Activated naive CD4-positive, alpha-beta T cell treated with anti-CD3 and anti-CD28 coated beads, Interleukin-2, amount 50 U/mL, for 72 hours (primary cell): ENCODE measurements at regions not wholly inside any gene's neighbourhood (a gene's known extent, or its start where the extent isn't known, plus 50 kb on each side); places are given as distances from the start of the nearest gene placed in this dataset.

Source experiments
- ATAC-seq, 2 donors: fragments of 150-1000 bp; cut with Tn5 transposase; 2 replicates each; pipeline ENCODE4 v1.10.0; 2021; ENCODE audit warnings: mild to moderate bottlenecking in 2 of 2, moderate library complexity in 2 of 2
- DNase-seq, 2 donors: peaks; one replicate each; pipeline ENCODE4 v3.0.0; 2021 to 2022; ENCODE audit warnings: low spot score in 2 of 2
- H3K27ac Mint-ChIP-seq, 2 donors: one replicate each; pipeline ENCODE4 v1.8.0; 2022; ENCODE audit warnings: mild to moderate bottlenecking in 2 of 2, mixed read lengths in 2 of 2
- H3K36me3 Mint-ChIP-seq, 2 donors: one replicate each; pipeline ENCODE4 v1.8.0; 2022; ENCODE audit warnings: mixed read lengths in 2 of 2
- H3K9me3 Mint-ChIP-seq, 2 donors: one replicate each; pipeline ENCODE4 v1.8.0; 2022; ENCODE audit warnings: mixed read lengths in 2 of 2

DNA sequence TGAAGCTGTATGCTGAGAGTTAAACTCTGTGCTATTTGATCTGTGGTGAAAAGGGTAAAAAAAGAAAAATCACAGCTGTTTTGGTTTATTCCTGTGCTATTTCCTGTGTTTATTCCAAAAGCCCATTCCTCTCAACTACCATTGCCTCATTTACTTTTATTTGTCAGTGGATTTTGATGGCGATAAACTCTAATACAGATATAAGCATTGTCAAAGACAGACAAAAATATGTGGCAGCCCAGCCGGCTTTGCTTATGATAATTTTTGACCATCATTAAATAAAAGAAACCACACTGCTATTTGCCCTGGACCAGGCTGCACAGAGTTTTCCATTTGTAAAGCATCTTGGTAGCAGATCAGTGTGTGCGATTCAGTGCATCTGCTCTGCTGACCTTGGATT is 473.6 kb upstream of the ASIC2 start:
- ATAC-seq (no peak), DNase-seq (no peak)
- Mint-ChIP-seq H3K36me3 (no peaks in the 10 kb centered on the region), H3K9me3 (no peaks in the 10 kb centered on the region), H3K27ac (no peak overlapping the region)

DNA sequence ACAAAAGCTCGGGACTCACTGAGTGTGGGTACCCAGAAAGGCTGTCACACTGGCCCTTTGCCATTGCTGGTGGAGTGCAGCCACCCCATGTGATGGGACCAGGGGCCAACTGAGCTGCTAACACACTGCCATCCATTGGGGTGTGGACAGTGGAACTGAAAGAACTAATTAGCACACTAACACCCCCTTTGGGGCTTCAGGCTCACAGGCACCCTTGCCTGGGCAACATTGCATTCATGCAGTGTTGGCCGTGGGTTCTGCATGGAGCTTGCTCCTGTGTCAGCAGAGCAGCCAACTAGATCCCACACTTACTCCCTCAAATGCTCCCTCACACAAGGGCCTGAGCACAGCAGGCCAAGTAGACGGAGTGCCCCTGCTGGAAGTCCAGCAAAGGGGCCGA is 476.0 kb upstream of the ASIC2 start:
- Mint-ChIP-seq H3K36me3 (no peaks in the 10 kb centered on the region), H3K27ac (no peak overlapping the region), H3K9me3 (no peaks in the 10 kb centered on the region)
- no peak for DNase-seq
- no peak for ATAC-seq

DNA sequence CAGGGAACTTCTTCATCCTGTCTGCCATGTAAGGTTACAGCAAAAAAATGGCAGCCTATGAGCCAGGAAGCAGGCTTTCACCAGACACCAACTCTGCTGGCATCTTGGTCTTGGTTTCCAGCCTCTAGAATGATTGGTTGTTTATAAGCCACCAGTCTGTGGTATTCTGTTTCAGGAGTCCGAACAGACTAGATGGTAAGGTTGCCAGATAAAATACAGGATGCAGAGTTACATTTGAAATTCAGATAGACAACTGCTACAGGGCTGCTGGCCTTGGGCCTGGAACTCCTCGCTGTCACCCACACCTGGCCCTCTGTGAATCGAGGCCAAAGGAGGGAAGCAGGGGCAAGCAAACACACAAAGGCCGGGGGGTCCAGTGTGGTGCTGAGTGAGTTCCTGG is 478.8 kb upstream of the CCL2 start:
- Mint-ChIP-seq H3K27ac (no peak overlapping the region), H3K36me3 (no peaks in the 10 kb centered on the region), H3K9me3 (peaks cover 0 to 3% of the 10 kb centered on the region in 2 donors)
- ATAC-seq = no peak
- DNase-seq = no peak

DNA sequence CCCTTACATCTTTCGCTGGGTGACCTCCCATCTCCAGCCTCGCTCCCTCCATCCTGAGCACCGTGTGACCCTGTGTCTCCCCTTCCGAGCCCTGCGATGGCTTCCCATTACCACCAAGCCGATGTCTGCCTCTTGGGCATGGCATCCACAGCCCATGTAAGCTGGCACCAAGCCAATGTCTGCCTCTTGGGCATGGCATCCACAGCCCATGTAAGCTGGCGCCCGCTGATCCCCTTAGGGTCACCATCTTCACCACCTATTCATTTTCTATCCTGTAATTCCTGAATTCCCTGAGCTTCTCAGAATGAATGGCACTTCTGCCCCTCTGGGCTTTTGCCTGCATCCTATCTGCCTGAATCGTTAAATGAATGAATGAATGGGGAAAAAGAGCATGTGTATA is 478.2 kb upstream of the CCL2 start:
- H3K27ac Mint-ChIP-seq = no peak overlapping the region
- no peak for ATAC-seq
- DNase-seq = no peak
- H3K36me3 Mint-ChIP-seq = no peaks in the 10 kb centered on the region
- H3K9me3 Mint-ChIP-seq = peaks cover 0 to 3% of the 10 kb centered on the region in 2 donors

DNA sequence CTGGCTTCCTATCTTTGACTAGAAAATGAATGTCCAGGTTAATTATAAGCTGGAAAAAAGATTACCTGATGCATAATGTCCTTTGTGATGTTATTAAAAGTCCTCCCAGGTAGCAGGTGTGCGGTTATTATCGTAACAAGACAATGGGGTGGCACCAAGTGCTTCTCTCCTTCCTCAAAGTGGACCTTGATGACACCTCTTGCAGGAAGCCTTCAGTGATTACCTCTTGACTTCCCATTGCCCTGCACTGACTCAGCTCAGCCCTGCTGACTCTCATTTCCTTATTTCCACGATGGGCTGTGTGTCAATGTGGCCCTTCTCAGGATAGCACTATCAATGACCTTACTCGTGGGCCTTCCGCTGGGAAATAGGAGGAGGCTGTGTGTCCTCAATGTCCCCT is 477.4 kb upstream of the CCL2 start:
- DNase-seq (no peak), ATAC-seq (no peak)
- Mint-ChIP-seq H3K36me3 (no peaks in the 10 kb centered on the region), H3K27ac (no peak overlapping the region), H3K9me3 (peaks cover 0 to 3% of the 10 kb centered on the region in 2 donors)

DNA sequence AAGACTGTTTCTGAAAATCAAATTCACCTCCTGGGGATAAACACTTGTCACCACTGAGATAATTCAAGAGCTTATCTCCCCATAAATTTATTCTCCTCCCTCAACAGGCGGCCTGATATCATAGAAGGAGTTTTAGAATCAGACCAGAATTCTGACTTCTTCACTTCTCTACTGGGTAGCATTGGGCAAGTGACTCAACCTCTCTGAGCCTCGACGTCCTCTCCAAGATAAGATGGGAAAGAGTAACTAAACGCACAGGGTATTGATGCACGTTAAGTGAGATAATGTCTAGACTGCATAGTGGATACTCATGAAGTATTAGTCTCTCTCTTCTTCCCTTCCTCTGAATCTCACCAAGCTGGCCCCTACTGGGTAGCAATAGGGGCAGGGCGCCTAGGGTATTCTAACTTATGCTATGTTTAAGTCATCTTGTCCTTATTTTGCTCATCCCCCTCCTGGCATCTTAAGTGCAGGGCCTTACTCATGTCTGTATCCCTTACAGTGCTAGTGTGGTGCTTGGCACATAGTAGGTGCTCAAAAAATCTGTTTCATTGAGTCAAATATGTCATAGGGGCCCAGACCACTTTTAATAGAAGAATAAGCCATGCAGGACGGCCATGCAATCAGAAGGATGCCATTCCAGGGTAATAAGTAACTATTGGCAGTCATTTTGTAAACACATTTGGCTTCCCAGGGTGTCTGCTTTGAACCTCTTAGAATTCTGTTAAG is 476.4 kb upstream of the CCL2 start:
- H3K36me3 Mint-ChIP-seq = no peaks in the 10 kb centered on the region
- DNase-seq (no peak), ATAC-seq (no peak)
- no peak overlapping the region for H3K27ac Mint-ChIP-seq
- peaks cover 0 to 3% of the 10 kb centered on the region in 2 donors for H3K9me3 Mint-ChIP-seq

DNA sequence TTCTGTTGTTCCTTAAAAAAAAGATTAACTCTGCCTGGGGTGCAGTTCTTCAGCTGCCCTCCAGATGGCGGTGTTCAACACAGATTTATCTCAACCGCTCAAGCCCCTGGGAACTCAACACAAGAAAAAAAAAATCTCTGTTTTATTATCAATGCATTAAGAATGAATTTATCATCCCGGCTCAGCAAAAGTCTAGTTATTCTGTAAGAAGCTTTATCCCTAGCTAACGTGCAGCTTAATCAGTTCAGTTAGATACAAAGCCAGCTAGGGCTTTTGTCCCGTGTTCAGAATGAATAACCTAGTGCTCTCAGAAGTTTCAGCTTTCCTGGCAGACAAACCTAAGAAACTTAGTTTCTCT is 475.9 kb upstream of the CCL2 start:
- H3K36me3 Mint-ChIP-seq = no peaks in the 10 kb centered on the region
- DNase-seq = peak in 1 of 2 donors; percentile 33
- no peak overlapping the region for H3K27ac Mint-ChIP-seq
- H3K9me3 Mint-ChIP-seq = peaks cover 0 to 2% of the 10 kb centered on the region in 2 donors
- no peak for ATAC-seq

DNA sequence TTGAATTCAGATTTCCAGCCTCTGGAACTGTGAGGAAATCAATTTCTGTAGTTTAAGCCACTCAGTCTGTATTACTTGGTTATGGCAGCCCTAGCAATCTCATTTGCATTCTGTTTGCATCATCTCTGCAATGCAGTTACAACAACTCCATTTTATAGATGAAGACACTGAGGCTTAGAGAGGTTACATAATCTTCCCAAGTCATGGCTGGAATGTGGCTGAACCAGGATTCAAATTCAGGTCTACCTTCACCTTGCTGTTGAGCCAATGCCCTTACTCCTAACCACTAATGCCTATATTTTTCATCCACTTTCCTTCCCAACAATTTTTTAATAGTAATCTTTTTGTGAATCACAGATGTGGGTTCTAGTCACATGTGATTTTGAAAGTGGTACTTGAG is 469.8 kb upstream of the CCL2 start:
- H3K9me3 Mint-ChIP-seq = no peaks in the 10 kb centered on the region
- no peak overlapping the region for H3K27ac Mint-ChIP-seq
- ATAC-seq (no peak), DNase-seq (no peak)
- H3K36me3 Mint-ChIP-seq = no peaks in the 10 kb centered on the region

DNA sequence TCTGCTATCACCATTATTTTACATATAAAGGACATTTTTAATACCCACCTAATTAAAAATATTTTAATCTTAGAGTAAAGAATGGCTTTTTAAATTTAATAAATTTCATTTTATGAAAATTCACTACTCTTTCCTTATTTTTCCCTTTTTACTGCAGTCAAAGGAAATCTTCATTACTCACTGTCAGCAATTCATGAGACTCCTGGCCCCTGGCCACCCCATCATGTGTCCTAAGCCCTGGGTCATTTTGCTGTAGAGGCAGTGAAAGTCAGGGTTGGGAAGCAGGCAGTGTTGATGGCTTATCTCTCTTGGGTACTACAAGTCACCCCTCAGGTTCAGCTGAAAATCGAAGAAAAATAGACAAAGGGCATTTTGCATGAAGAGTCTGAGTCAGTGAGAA is 468.6 kb upstream of the CCL2 start:
- H3K36me3 Mint-ChIP-seq = no peaks in the 10 kb centered on the region
- DNase-seq (no peak), ATAC-seq (no peak)
- H3K27ac Mint-ChIP-seq = no peak overlapping the region
- no peaks in the 10 kb centered on the region for H3K9me3 Mint-ChIP-seq

DNA sequence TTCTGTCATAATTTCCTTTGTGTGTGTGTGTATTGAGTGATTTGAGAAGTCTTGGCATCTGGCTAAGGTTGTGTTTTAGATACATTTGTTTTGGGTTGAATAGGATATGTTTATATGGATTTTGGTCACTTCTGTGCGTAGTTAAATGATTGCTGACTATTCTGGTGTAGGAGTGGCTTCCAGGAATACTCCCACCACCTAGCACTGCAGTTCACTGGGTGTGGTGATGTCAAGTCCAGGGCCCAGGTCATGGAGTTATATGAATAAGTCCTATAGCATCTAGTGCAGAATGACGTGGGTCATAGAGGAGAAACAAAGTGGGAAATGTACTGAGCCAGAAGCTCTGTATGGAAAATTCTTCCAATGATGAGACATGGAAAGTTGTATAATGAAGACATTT is 465.4 kb upstream of the CCL2 start:
- DNase-seq (no peak), ATAC-seq (no peak)
- H3K36me3 Mint-ChIP-seq = no peaks in the 10 kb centered on the region
- no peaks in the 10 kb centered on the region for H3K9me3 Mint-ChIP-seq
- H3K27ac Mint-ChIP-seq = no peak overlapping the region

DNA sequence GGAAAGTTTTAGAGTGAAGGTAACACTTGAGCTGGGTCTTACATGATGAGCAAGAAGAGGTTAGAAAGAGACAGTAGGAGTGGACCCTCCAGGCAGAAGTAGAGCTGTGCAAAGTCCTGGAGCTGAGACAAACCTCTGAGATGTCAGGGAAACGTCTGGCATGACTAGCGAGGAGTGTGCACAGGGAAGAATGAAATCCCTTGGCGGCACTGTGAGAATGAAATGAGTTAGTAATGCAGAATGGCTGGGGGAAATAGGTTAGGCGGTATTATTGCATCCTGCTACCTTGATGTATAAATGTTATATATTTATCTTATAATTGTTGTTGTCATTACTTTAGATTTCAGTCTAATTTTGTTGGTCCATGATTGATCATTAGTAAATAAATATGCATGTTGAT is 457.9 kb upstream of the CCL2 start:
- Mint-ChIP-seq H3K36me3 (no peaks in the 10 kb centered on the region), H3K27ac (no peak overlapping the region), H3K9me3 (peaks cover 0 to 3% of the 10 kb centered on the region in 2 donors)
- no peak for DNase-seq
- ATAC-seq = no peak

DNA sequence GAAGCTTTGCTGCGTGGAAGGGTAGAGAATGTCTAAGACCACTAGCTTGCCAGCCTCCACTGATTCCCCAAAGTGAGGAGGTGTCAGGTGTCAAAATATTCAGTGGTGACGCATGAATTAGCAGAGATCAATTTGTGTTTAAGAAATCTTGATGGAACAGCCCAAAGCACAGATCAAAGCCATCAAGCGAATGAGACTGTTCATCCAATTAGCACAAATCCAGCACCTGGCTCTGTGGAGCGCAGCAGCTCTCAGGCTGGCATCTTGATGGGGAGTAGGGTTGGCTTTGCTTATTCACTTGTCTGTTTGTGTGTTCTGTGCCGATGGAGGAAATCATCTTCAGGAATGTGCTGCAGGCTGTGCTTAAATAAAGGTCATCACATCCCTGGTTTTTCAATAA is 456.8 kb upstream of the CCL2 start:
- ATAC-seq (no peak), DNase-seq (no peak)
- H3K36me3 Mint-ChIP-seq = no peaks in the 10 kb centered on the region
- H3K9me3 Mint-ChIP-seq = peaks cover 0 to 3% of the 10 kb centered on the region in 2 donors
- no peak overlapping the region for H3K27ac Mint-ChIP-seq

DNA sequence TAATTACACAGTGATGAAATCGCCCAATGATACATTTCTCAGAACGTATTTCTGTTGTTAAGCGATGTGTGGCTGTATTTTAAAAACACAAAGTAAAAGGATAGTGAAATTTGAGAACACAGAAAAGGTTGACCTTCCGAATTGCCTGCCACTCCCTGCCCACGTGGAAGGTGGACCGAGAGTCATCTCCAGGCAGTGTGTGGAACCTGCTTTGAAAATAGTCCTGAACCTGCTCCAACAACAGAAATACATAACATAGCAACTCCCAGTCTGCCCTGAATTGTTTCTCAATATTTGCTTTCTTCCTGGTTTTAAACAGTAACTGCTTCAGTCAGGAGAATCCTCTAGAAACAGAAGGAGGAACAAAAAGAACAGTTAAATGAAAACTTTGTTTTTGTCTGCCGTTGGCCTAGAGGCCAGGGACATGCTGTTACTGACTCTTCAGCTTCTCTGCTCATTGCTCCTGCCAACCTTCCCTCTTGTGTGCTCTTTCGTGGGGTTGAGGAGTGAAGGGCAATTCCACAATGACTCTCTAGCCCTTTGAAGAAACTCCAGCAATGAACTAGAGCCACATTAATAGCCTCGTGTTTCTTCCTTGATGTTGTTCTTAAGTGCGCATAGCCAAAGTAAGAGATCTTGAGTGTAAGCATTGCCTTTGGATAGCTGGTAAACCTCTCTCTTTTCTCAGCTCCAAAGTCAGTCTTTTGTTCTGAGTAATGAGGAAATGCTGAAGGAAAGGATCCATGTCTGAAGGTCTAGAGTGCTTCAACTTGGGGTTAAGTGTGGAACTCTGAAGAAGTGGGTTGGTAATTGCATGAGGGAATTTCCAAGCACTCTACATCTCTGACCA is 452.5 kb upstream of the CCL2 start:
- H3K36me3 Mint-ChIP-seq = no peaks in the 10 kb centered on the region
- ATAC-seq = no peak
- H3K9me3 Mint-ChIP-seq = peaks cover 0 to 5% of the 10 kb centered on the region in 2 donors
- no peak for DNase-seq
- H3K27ac Mint-ChIP-seq = no peak overlapping the region

DNA sequence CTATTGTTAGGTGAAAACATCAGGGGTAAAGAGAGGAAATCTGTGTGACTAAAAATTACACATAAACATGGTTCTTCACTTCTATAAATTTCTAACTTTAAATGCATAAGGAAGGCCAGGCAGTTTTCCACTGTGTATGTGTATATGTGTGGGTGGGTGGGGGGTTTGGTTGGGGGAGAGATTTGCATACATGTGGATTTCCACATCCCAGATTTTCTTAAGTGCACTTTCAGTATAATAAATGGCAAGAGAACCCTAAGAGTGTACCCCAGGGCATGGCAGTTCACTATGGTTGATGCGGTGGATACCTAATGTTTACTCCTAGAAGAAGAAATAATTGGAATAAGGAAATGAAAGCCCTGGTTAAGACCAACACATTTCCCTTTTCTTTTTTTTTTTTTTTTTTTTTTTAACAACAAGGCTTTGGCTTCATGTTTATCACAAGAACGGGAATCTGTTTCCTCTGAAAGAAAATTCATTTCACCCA is 451.8 kb upstream of the CCL2 start:
- Mint-ChIP-seq H3K36me3 (no peaks in the 10 kb centered on the region), H3K9me3 (peaks cover 0 to 5% of the 10 kb centered on the region in 2 donors), H3K27ac (no peak overlapping the region)
- ATAC-seq = no peak
- DNase-seq = no peak

DNA sequence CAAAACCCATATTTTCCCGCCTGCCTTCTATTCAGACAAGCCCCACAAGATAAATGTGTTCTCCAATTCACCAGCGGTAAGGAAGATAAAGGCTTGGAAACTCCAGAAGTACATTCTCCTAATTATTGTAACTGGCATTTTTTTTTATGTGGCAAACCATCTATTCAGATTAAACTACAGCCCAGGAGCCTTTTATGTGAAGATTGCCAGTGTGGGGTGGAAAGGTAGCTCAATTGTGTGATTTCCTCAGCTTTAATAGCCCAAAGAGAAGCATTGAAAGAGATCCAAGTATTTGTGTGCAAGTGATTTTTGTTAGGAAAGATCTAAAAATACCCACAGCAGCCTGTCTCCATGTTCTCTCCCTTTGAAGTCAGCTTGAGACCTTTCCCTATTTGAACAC is 451.4 kb upstream of the CCL2 start:
- ATAC-seq (no peak), DNase-seq (no peak)
- no peaks in the 10 kb centered on the region for H3K36me3 Mint-ChIP-seq
- H3K9me3 Mint-ChIP-seq = peaks cover 0 to 5% of the 10 kb centered on the region in 2 donors
- no peak overlapping the region for H3K27ac Mint-ChIP-seq

DNA sequence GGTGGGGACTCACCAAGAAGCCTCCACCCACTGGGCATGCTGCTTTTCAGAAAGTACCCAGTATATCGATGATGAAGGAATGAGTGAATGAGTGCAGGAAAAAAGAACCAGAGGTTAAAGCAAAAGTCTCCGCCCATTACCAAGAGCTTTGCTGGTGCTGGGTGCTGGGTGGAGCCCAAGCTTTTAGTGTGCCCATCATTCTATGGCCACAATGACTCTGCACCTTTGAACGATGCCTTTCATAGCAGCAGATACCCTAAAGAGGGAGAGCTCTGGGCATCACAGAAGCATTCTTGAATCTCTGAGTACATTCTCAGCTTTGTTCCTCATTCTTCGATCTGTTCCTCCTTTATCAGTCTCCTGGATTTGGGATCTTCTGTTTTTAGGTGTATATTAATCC is 450.7 kb upstream of the CCL2 start:
- DNase-seq = no peak
- no peak overlapping the region for H3K27ac Mint-ChIP-seq
- no peaks in the 10 kb centered on the region for H3K36me3 Mint-ChIP-seq
- H3K9me3 Mint-ChIP-seq = peaks cover 0 to 5% of the 10 kb centered on the region in 2 donors
- ATAC-seq = no peak

DNA sequence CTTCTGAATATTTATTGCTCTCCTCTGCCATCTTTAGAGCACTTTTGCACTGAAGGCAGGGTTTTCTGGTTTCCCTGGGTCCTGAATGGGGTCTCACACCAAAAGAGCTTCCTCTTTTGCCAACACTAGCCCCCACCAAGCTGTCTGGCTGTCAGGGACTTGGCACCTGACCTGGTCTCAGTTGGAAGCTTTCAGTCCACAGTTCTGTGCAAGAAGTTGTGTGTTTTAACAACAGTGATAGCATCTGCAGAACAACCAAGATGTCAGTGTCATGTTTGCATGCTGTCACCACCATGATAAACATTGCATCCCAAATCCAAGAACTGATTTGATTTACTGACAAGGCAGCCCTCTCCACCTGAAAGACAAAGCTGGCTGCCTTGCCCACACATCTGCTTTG is 448.5 kb upstream of the CCL2 start:
- no peak for ATAC-seq

DNA sequence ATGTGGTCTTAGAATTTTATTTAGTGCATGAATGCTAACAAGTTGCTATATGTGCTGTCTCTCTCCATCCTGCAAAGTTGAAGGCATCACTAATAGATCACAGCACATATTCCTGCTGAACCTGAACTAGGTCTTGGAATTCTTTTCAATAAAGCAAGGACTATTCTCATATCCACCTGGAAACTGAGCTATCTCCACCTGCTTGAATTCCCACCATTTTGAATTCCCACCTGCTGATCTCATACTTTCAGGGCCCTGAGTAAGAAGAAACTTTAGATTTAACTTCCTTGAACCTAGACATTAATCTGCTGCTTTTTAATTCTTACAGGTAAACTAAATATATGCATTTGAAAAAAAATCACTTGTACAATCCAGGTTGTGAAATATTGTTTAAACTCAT is 445.3 kb upstream of the CCL2 start:
- H3K36me3 Mint-ChIP-seq = no peaks in the 10 kb centered on the region
- peaks cover 0 to 4% of the 10 kb centered on the region in 2 donors for H3K9me3 Mint-ChIP-seq
- ATAC-seq (no peak), DNase-seq (no peak)
- no peak overlapping the region for H3K27ac Mint-ChIP-seq

More for the DNA sequence above, 448.5 kb upstream of the CCL2 start:
- no peaks in the 10 kb centered on the region for H3K36me3 Mint-ChIP-seq
- H3K27ac Mint-ChIP-seq = no peak overlapping the region
- DNase-seq = no peak
- H3K9me3 Mint-ChIP-seq = peaks cover 0 to 5% of the 10 kb centered on the region in 2 donors
